Upper lobe of left lung (tissue), 4 donors: ENCODE measurements at regions not wholly inside any gene's neighbourhood (a gene's known extent, or its start where the extent isn't known, plus 50 kb on each side); places are given as distances from the start of the nearest gene placed in this dataset.

ENCODE experiments used
- EP300 ChIP-seq, 4 donors: sonication (generic); formaldehyde crosslinking; IDR thresholded peaks; one replicate each; pipeline ENCODE4 v1.5.1; 2017; ENCODE audit warnings: antibody characterized with exemption in 4 of 4, control low read depth in 2 of 4
- TF ChIP-seq, protein P1 (sequence below), 6 experiments: fragments of 450-650 bp in 4 of 6; fragments of 200-600 bp in 2 of 6; sonication (generic) in 2 of 6; IDR thresholded peaks; one replicate each; pipeline ENCODE4 v1.5.1; 2016 to 2019; ENCODE audit warnings: antibody characterized with exemption in 6 of 6

DNA sequence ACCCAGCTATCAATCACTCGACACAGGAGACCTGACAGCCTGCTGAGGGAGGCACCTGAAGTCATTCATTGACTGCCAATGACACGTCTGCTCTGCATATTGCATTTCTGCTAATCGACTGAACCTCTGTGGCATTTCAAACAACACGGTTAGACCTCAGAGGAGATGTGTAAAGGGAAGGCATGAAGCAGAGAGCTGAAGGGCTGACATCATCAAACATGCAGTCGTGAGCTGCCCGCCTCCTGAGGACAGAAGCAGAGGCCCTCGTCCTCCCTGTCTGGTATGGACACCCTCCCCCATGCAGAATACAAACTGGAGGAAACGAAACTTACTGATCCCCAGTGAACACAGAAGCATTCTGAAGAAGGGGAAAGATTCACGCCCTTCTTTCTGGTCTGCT, 462.6 kb upstream of the MGMT start:
- TF ChIP-seq, protein P1, sequence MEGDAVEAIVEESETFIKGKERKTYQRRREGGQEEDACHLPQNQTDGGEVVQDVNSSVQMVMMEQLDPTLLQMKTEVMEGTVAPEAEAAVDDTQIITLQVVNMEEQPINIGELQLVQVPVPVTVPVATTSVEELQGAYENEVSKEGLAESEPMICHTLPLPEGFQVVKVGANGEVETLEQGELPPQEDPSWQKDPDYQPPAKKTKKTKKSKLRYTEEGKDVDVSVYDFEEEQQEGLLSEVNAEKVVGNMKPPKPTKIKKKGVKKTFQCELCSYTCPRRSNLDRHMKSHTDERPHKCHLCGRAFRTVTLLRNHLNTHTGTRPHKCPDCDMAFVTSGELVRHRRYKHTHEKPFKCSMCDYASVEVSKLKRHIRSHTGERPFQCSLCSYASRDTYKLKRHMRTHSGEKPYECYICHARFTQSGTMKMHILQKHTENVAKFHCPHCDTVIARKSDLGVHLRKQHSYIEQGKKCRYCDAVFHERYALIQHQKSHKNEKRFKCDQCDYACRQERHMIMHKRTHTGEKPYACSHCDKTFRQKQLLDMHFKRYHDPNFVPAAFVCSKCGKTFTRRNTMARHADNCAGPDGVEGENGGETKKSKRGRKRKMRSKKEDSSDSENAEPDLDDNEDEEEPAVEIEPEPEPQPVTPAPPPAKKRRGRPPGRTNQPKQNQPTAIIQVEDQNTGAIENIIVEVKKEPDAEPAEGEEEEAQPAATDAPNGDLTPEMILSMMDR (IDR thresholded peaks at IDR 0.05): no peak
- TF ChIP-seq EP300 (IDR thresholded peaks at IDR 0.05): no peak
